ENCODE measurements at regions not wholly inside any gene's neighbourhood (a gene's known extent, or its start where the extent isn't known, plus 50 kb on each side); places are given as distances from the start of the nearest gene placed in this dataset.

- intact Hi-C loops (cut with micrococcal nuclease) (no loop called here), dilution Hi-C loops (cut with MboI; ENCODE audit: extremely low pct_ligation_motif_present, low sequenced_read_pairs) (no loop called here)
- DNase-seq (ENCODE audit: low read depth, low spot score) (no peak), FAIRE-seq (no peak)
- Histone ChIP-seq H4K20me1 (replicated peaks; ENCODE audit: control insufficient read depth, extremely low read depth, insufficient read depth, low read length) (no peaks in the 10 kb centered on the region), H3K27ac (ENCODE audit: insufficient read depth, low read depth, low read length) (no peak overlapping the region), H3K9ac (replicated peaks; ENCODE audit: extremely low read depth, insufficient read depth, low read length) (no peak overlapping the region), H3K4me2 (ENCODE audit: insufficient read depth, low read length) (no peak overlapping the region), H3K4me1 (ENCODE audit: control insufficient read depth, extremely low read depth, insufficient read depth, low read length) (no peaks in the 10 kb centered on the region), H2AFZ (ENCODE audit: low read depth, low read length) (no peak overlapping the region), H3K9me3 (replicated peaks; ENCODE audit: control insufficient read depth, insufficient read depth, low read length) (no peaks in the 10 kb centered on the region), H3K27me3 (ENCODE audit: control insufficient read depth in 2 of 2, insufficient read depth in 2 of 2, low read length in 2 of 2) (peaks cover 0 to 3% of the 10 kb centered on the region in 2 experiments), H3K4me3 (replicated peaks in 1 of 3; ENCODE audit: insufficient read depth in 1 of 3, low read depth in 1 of 3, low read length in 3 of 3) (no peak overlapping the region), H3K79me2 (ENCODE audit: control insufficient read depth, insufficient read depth, low read length) (no peaks in the 10 kb centered on the region), H3K36me3 (ENCODE audit: control insufficient read depth in 2 of 2, extremely low read depth in 1 of 2, insufficient read depth in 2 of 2, low read length in 2 of 2) (no peaks in the 10 kb centered on the region), H3K9me1 (replicated peaks; ENCODE audit: control insufficient read depth, extremely low read depth, insufficient read depth, low read length) (no peaks in the 10 kb centered on the region)
- CTCF ChIA-PET, result interaction anchor here (1.2 kb wide), 1 partner anchor 15 kb away, joined by 3 read pairs; no protein-coding TSS in a partner anchor
- no peak for TF ChIP-seq POLR2A (IDR thresholded peaks at IDR 0.05; ENCODE audit: low read depth, low read length)
- no peak for TF ChIP-seq EZH2 (IDR thresholded peaks at IDR 0.05; ENCODE audit: borderline replicate concordance, low read depth, low read length, severe bottlenecking)
- TF ChIP-seq POLR2AphosphoS5 (IDR thresholded peaks at IDR 0.05; ENCODE audit: insufficient read depth, low read depth, low read length), result no peak
- TF ChIP-seq, protein P1, sequence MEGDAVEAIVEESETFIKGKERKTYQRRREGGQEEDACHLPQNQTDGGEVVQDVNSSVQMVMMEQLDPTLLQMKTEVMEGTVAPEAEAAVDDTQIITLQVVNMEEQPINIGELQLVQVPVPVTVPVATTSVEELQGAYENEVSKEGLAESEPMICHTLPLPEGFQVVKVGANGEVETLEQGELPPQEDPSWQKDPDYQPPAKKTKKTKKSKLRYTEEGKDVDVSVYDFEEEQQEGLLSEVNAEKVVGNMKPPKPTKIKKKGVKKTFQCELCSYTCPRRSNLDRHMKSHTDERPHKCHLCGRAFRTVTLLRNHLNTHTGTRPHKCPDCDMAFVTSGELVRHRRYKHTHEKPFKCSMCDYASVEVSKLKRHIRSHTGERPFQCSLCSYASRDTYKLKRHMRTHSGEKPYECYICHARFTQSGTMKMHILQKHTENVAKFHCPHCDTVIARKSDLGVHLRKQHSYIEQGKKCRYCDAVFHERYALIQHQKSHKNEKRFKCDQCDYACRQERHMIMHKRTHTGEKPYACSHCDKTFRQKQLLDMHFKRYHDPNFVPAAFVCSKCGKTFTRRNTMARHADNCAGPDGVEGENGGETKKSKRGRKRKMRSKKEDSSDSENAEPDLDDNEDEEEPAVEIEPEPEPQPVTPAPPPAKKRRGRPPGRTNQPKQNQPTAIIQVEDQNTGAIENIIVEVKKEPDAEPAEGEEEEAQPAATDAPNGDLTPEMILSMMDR (IDR thresholded peaks at IDR 0.05; ENCODE audit: extremely low read depth in 1 of 2, insufficient read depth in 1 of 2, low read depth in 1 of 2, low read length in 2 of 2), result no peak
- TF ChIP-seq GATA2 (IDR thresholded peaks at IDR 0.05; ENCODE audit: insufficient read depth, insufficient read length, low read depth, low read length), result no peak
- TF ChIP-seq, protein P2, sequence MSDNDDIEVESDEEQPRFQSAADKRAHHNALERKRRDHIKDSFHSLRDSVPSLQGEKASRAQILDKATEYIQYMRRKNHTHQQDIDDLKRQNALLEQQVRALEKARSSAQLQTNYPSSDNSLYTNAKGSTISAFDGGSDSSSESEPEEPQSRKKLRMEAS (IDR thresholded peaks at IDR 0.05; ENCODE audit: insufficient read depth, insufficient read length), result no peak
- TF ChIP-seq MYC (IDR thresholded peaks at IDR 0.05; ENCODE audit: low read depth, low read length), result no peak
- TF ChIP-seq FOS (IDR thresholded peaks at IDR 0.05; ENCODE audit: borderline replicate concordance, insufficient read depth, low read length), result no peak
- TF ChIP-seq JUN (IDR thresholded peaks at IDR 0.05; ENCODE audit: borderline replicate concordance, insufficient read depth, insufficient read length, low read depth), result no peak
- POLR2A ChIA-PET, result no interaction called here
- BruUV-seq (replicated peaks), result no TSS peak
Observed at GRCh38 chr5:109630093-109630492, 59.6 kb upstream of the MAN2A1 start.
